Nephron progenitor cell (in vitro differentiated cells): ENCODE measurements at regions not wholly inside any gene's neighbourhood (a gene's known extent, or its start where the extent isn't known, plus 50 kb on each side); places are given as distances from the start of the nearest gene placed in this dataset.

Source experiments
- DNase-seq: peaks from one replicate; pipeline ENCODE4 v3.0.0; 2021
- H3K27ac Mint-ChIP-seq: 2 replicates; pipeline ENCODE4 v1.8.0; 2021; ENCODE audit warnings: mild to moderate bottlenecking, moderate library complexity, mixed read lengths
- H3K27me3 Mint-ChIP-seq: 2 replicates; pipeline ENCODE4 v1.8.0; 2021; ENCODE audit warnings: mild to moderate bottlenecking, low read depth, mixed read lengths; ENCODE audit not compliant: poor library complexity
- H3K36me3 Mint-ChIP-seq: 2 replicates; pipeline ENCODE4 v1.8.0; 2021; ENCODE audit warnings: low read depth, mixed read lengths
- H3K4me1 Mint-ChIP-seq: 2 replicates; pipeline ENCODE4 v1.8.0; 2021; ENCODE audit warnings: mixed read lengths
- H3K4me3 Mint-ChIP-seq: 2 replicates; pipeline ENCODE4 v1.8.0; 2021; ENCODE audit warnings: mild to moderate bottlenecking, moderate library complexity, mixed read lengths
- H3K9me3 Mint-ChIP-seq: 2 replicates; pipeline ENCODE4 v1.8.0; 2021; ENCODE audit warnings: mild to moderate bottlenecking, moderate library complexity, mixed read lengths
- CTCF ChIP-seq: fragments of 200-600 bp; sonication (generic); IDR thresholded peaks from 2 replicates; pipeline ENCODE4 v1.5.0; 2021; ENCODE audit warnings: antibody characterized with exemption

GRCh38 chr5:35561396-35561795, 56.3 kb upstream of the SPEF2 start:
- Mint-ChIP-seq H3K36me3 (peaks cover 16% of the 10 kb centered on the region), H3K27me3 (peaks cover 8% of the 10 kb centered on the region), H3K27ac (no peak overlapping the region), H3K9me3 (peaks cover 74% of the 10 kb centered on the region), H3K4me3 (no peak overlapping the region), H3K4me1 (peaks cover 6% of the 10 kb centered on the region)
- DNase-seq: no peak
- no peak for TF ChIP-seq CTCF

DNA sequence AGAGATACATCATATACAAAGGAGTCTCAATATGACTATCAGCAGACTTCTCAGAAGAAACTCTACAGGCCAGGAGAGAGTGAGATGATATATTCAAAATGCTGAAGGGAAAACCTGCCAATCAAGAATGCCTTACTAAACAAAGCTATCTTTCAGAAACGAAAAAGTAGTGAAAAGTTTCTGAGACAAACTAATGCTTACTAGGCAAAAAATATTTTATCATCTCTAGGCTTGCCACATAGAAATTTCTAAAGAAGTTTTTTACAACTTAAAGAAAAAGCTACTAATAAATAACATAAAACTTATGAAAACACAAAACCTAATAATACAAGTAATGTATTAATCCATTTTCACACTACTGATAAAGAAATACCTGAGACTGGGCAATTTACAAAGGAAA, 59.9 kb upstream of the SPEF2 start:
- no peaks in the 10 kb centered on the region for H3K27me3 Mint-ChIP-seq
- DNase-seq: no peak
- peaks cover 62% of the 10 kb centered on the region for H3K9me3 Mint-ChIP-seq
- H3K27ac Mint-ChIP-seq: no peak overlapping the region
- TF ChIP-seq CTCF: no peak
- H3K4me3 Mint-ChIP-seq: no peak overlapping the region
- no peaks in the 10 kb centered on the region for H3K4me1 Mint-ChIP-seq
- H3K36me3 Mint-ChIP-seq: peaks cover 16% of the 10 kb centered on the region

GRCh38 chr5:35557199-35557598, 60.5 kb upstream of the SPEF2 start:
- no peak for TF ChIP-seq CTCF
- H3K27me3 Mint-ChIP-seq: no peaks in the 10 kb centered on the region
- no peak for DNase-seq
- H3K36me3 Mint-ChIP-seq: peaks cover 16% of the 10 kb centered on the region
- no peak overlapping the region for H3K27ac Mint-ChIP-seq
- no peak overlapping the region for H3K4me3 Mint-ChIP-seq
- no peaks in the 10 kb centered on the region for H3K4me1 Mint-ChIP-seq
- H3K9me3 Mint-ChIP-seq: peaks cover 56% of the 10 kb centered on the region

DNA sequence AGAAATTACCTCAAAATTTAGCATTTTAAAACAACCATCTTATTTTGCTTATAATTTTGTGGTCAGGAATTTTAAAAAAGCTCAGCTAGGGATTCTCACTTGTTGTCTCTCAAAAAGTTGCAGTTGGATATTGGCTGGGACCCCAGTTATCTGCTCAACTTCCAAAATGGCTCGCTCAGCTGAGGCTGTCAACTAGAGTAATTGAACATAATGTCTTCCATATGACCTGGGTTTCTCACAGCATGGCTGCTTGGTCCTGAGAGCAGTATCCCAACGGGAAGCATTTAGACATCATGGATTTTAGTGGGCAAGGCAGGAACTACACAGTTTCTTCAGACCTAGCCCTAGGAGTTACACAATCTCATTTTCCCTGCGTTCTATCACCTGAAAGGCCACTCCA, 63.6 kb upstream of the SPEF2 start:
- H3K4me3 Mint-ChIP-seq: no peak overlapping the region
- H3K27me3 Mint-ChIP-seq: no peaks in the 10 kb centered on the region
- peaks cover 33% of the 10 kb centered on the region for H3K9me3 Mint-ChIP-seq
- peaks cover 11% of the 10 kb centered on the region for H3K36me3 Mint-ChIP-seq
- DNase-seq: no peak
- H3K27ac Mint-ChIP-seq: no peak overlapping the region
- TF ChIP-seq CTCF: no peak
- H3K4me1 Mint-ChIP-seq: no peaks in the 10 kb centered on the region

- Mint-ChIP-seq H3K27me3 (peaks cover 2% of the 10 kb centered on the region), H3K36me3 (no peaks in the 10 kb centered on the region), H3K4me3 (no peak overlapping the region), H3K9me3 (peaks cover 11% of the 10 kb centered on the region), H3K4me1 (no peaks in the 10 kb centered on the region), H3K27ac (no peak overlapping the region)
- no peak for TF ChIP-seq CTCF
- DNase-seq: no peak
Observed at GRCh38 chr5:35545190-35545589, 72.5 kb upstream of the SPEF2 start.

DNA sequence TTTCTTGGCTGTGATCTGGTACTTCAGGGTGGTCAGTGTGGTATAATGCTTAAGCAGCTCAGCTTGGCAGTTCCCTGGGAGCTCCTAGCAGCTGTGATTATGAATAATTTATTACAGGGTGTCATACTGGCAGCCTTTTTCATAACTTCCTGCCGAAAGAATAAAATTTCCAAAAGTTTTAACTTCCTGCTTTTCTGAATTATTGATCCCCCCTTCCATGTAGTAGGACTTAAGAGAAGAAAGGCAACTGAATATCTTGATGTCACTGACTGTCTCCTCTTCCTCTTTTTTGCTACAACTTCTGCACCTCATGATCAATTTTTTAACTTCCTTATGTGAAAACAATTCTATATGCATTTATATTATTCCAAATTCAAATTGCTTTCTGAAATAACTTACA, 74.3 kb upstream of the SPEF2 start:
- H3K4me3 Mint-ChIP-seq: no peak overlapping the region

More for the DNA sequence above, 74.3 kb upstream of the SPEF2 start:
- no peak for DNase-seq
- peaks cover 2% of the 10 kb centered on the region for H3K27me3 Mint-ChIP-seq
- H3K36me3 Mint-ChIP-seq: no peaks in the 10 kb centered on the region
- peaks cover 11% of the 10 kb centered on the region for H3K9me3 Mint-ChIP-seq
- H3K27ac Mint-ChIP-seq: no peak overlapping the region
- TF ChIP-seq CTCF: no peak
- no peaks in the 10 kb centered on the region for H3K4me1 Mint-ChIP-seq
